DOHH2 (cell line): ENCODE measurements at regions not wholly inside any gene's neighbourhood (a gene's known extent, or its start where the extent isn't known, plus 50 kb on each side); places are given as distances from the start of the nearest gene placed in this dataset.

Experiments used
- CTCF ChIP-seq: fragments of 200-600 bp; sonication (generic); IDR thresholded peaks from one replicate; pipeline ENCODE4 v1.5.1; 2014; ENCODE audit warnings: antibody characterized with exemption, mild to moderate bottlenecking, low read depth, low read length; ENCODE audit not compliant: poor library complexity, severe bottlenecking
- EZH2phosphoT487 ChIP-seq: fragments of 200-600 bp; sonication (generic); IDR thresholded peaks from 2 replicates; pipeline ENCODE4 v1.6.1; 2017; ENCODE audit warnings: borderline replicate concordance, mild to moderate bottlenecking, antibody characterized with exemption, low read length, moderate library complexity, mixed read lengths

- TF ChIP-seq CTCF (no peak), EZH2phosphoT487 (no peak)
Observed at GRCh38 chr3:96622878-96623277, 191.5 kb upstream of the EPHA6 start.
